Suppressor macrophage treated with lipopolysaccharide for 4 hours (primary cell): ENCODE measurements at regions not wholly inside any gene's neighbourhood (a gene's known extent, or its start where the extent isn't known, plus 50 kb on each side); places are given as distances from the start of the nearest gene placed in this dataset.

Experiments used
- DNase-seq: peaks from one replicate; pipeline ENCODE4 v3.0.0-alpha.2; 2020

- DNase-seq: no peak
Observed at GRCh38 chr13:61021838-61022237, 393.8 kb downstream of the PCDH20 start.

GRCh38 chr13:61013796-61014195 is 401.9 kb downstream of the PCDH20 start:
- no peak for DNase-seq

- no peak for DNase-seq
Observed at GRCh38 chr13:61010358-61010757, 405.3 kb downstream of the PCDH20 start.

- no peak for DNase-seq
Observed at GRCh38 chr13:61002686-61003085, 413.0 kb downstream of the PCDH20 start.

- no peak for DNase-seq
Observed at GRCh38 chr13:60990032-60990733, 425.5 kb downstream of the PCDH20 start.

GRCh38 chr13:60986301-60986700 is 429.3 kb downstream of the PCDH20 start:
- no peak for DNase-seq

GRCh38 chr13:60981407-60981806 is 434.2 kb downstream of the PCDH20 start:
- no peak for DNase-seq

GRCh38 chr13:60976367-60976766 is 439.3 kb downstream of the PCDH20 start:
- no peak for DNase-seq

- DNase-seq: no peak
Observed at GRCh38 chr13:60974296-60974695, 441.4 kb downstream of the PCDH20 start.

GRCh38 chr13:60973529-60973928 is 442.1 kb downstream of the PCDH20 start:
- no peak for DNase-seq

- no peak for DNase-seq
Observed at GRCh38 chr13:60970736-60971135, 444.9 kb downstream of the PCDH20 start.

GRCh38 chr13:60969656-60970055 is 446.0 kb downstream of the PCDH20 start:
- no peak for DNase-seq

GRCh38 chr13:60959427-60959826 is 456.2 kb downstream of the PCDH20 start:
- no peak for DNase-seq

- DNase-seq: no peak
Observed at GRCh38 chr13:60957816-60958215, 457.8 kb downstream of the PCDH20 start.

GRCh38 chr13:60945396-60945795 is 470.3 kb downstream of the PCDH20 start:
- DNase-seq: no peak

- no peak for DNase-seq
Observed at GRCh38 chr13:60944863-60945262, 470.8 kb downstream of the PCDH20 start.

GRCh38 chr13:60944016-60944415 is 471.6 kb downstream of the PCDH20 start:
- no peak for DNase-seq

GRCh38 chr13:60936281-60936680 is 479.4 kb downstream of the PCDH20 start:
- DNase-seq: no peak

- DNase-seq: no peak
Observed at GRCh38 chr13:60933638-60934037, 482.0 kb downstream of the PCDH20 start.

- DNase-seq: no peak
Observed at GRCh38 chr13:60931858-60932546, 483.6 kb downstream of the PCDH20 start.

- no peak for DNase-seq
Observed at GRCh38 chr13:60925686-60926085, 490.0 kb downstream of the PCDH20 start.

- DNase-seq: no peak
Observed at GRCh38 chr13:60924856-60925255, 490.8 kb downstream of the PCDH20 start.

GRCh38 chr13:60922576-60923231 is 492.9 kb downstream of the PCDH20 start:
- DNase-seq: no peak

GRCh38 chr13:60893801-60894200 is 496.8 kb downstream of the TDRD3 start:
- no peak for DNase-seq
